IMR-90 (cell line): ENCODE measurements at regions not wholly inside any gene's neighbourhood (a gene's known extent, or its start where the extent isn't known, plus 50 kb on each side); places are given as distances from the start of the nearest gene placed in this dataset.

Experiments
- ATAC-seq: fragments of 200-7000 bp; cut with Tn5 transposase; 2 replicates; pipeline ENCODE4 v1.9.1; 2020; ENCODE audit warnings: low read depth, mild to moderate bottlenecking, moderate library complexity
- BruUV-seq: library from RNA; stranded (reverse); fragments of 400-500 nt; replicated peaks from 2 replicates; lab custom pipeline; 2021; lab: Mats Ljungman, UMichigan
- CTCF ChIA-PET: fragments of 300-600 bp; formaldehyde crosslinking; extraction: SDS; loops from one replicate; lab custom pipeline; 2021; ENCODE audit warnings: antibody characterized with exemption; lab: Yijun Ruan, JAX
- POLR2A ChIA-PET: fragments of 300-600 bp; sonication (Branson Sonifier 250); formaldehyde crosslinking; loops from one replicate; lab custom pipeline; 2022; ENCODE audit warnings: antibody characterized with exemption; ENCODE audit not compliant: unreplicated experiment; lab: Charles Lee
- DNase-seq: peaks from one replicate; pipeline ENCODE4 v3.0.0; 2013
- H2AFZ ChIP-seq: replicated peaks from 2 replicates; pipeline ENCODE3; 2013; ENCODE audit warnings: low read length, mild to moderate bottlenecking; ENCODE audit not compliant: poor library complexity
- H2AK5ac ChIP-seq: 2 replicates; pipeline ENCODE4 v1.6.1; 2013; ENCODE audit warnings: low read depth, low read length, inconsistent platforms
- H2AK9ac ChIP-seq: replicated peaks from 2 replicates; pipeline ENCODE3; 2013; ENCODE audit warnings: mild to moderate bottlenecking, low read depth, low read length, moderate library complexity; ENCODE audit not compliant: poor library complexity
- H2BK120ac ChIP-seq: 2 replicates; pipeline ENCODE4 v1.6.1; 2013; ENCODE audit warnings: low read depth, low read length, inconsistent platforms
- H2BK15ac ChIP-seq: 3 replicates; pipeline ENCODE4 v1.6.1; 2013; ENCODE audit warnings: low read depth, low read length, inconsistent platforms
- H2BK20ac ChIP-seq: 2 replicates; pipeline ENCODE4 v1.6.1; 2013; ENCODE audit warnings: low read depth, mild to moderate bottlenecking, inconsistent platforms, low read length, moderate library complexity
- H2BK5ac ChIP-seq: 2 replicates; pipeline ENCODE4 v1.6.1; 2013; ENCODE audit warnings: mild to moderate bottlenecking, low read depth, low read length, inconsistent platforms; ENCODE audit not compliant: poor library complexity, severe bottlenecking
- H3K14ac ChIP-seq: replicated peaks from 2 replicates; pipeline ENCODE4 v1.6.1; 2013; ENCODE audit warnings: low read depth, low read length, inconsistent platforms
- H3K18ac ChIP-seq: 2 replicates; pipeline ENCODE4 v1.6.1; 2013; ENCODE audit warnings: low read depth, low read length, control low read depth
- H3K23ac ChIP-seq: 2 replicates; pipeline ENCODE4 v1.6.1; 2013; ENCODE audit warnings: low read depth, low read length, inconsistent platforms
- H3K27ac ChIP-seq: 2 replicates; pipeline ENCODE4 v1.5.1; 2013; ENCODE audit warnings: mild to moderate bottlenecking, control low read depth, low read length; ENCODE audit not compliant: insufficient read depth
- H3K27me3 ChIP-seq: 2 replicates; pipeline ENCODE4 v1.6.1; 2013; ENCODE audit warnings: low read length; ENCODE audit not compliant: control insufficient read depth, insufficient read depth
- H3K36me3 ChIP-seq: 2 replicates; pipeline ENCODE4 v1.6.1; 2013; ENCODE audit warnings: low read length, mixed read lengths; ENCODE audit not compliant: control insufficient read depth, insufficient read depth
- H3K4ac ChIP-seq: 2 replicates; pipeline ENCODE4 v1.6.1; 2013; ENCODE audit warnings: low read depth, low read length, inconsistent platforms
- H3K4me1 ChIP-seq: 2 replicates; pipeline ENCODE4 v1.6.1; 2013; ENCODE audit warnings: low read length, mixed read lengths; ENCODE audit not compliant: control insufficient read depth, insufficient read depth
- H3K4me2 ChIP-seq: 2 replicates; pipeline ENCODE4 v1.6.1; 2013; ENCODE audit warnings: low read depth, mild to moderate bottlenecking, control low read depth, low read length, moderate library complexity
- H3K4me3 ChIP-seq: 2 replicates; pipeline ENCODE4 v1.5.1; 2013; ENCODE audit warnings: low read depth, mild to moderate bottlenecking, control low read depth, low read length, moderate library complexity; ENCODE audit not compliant: insufficient read depth
- H3K56ac ChIP-seq: 2 replicates; pipeline ENCODE4 v1.6.1; 2013; ENCODE audit warnings: low read length, inconsistent platforms; ENCODE audit not compliant: insufficient read depth; ENCODE audit errors: extremely low read depth
- H3K79me1 ChIP-seq, 2 experiments: 2 replicates each; pipeline ENCODE4 v1.6.1; 2013; ENCODE audit warnings: low read length in 2 of 2, inconsistent platforms in 1 of 2, low read depth in 1 of 2
- H3K9ac ChIP-seq: 2 replicates; pipeline ENCODE4 v1.6.1; 2013; ENCODE audit warnings: low read depth, low read length, control low read depth
- H3K9me1 ChIP-seq: 2 replicates; pipeline ENCODE4 v1.6.1; 2013; ENCODE audit warnings: low read length, inconsistent platforms; ENCODE audit not compliant: insufficient read depth
- H3K9me3 ChIP-seq: 2 replicates; pipeline ENCODE4 v1.6.1; 2013; ENCODE audit warnings: low read length; ENCODE audit not compliant: control insufficient read depth, insufficient read depth
- H4K20me1 ChIP-seq: 2 replicates; pipeline ENCODE4 v1.6.1; 2013; ENCODE audit warnings: low read length, inconsistent platforms; ENCODE audit not compliant: insufficient read depth
- H4K5ac ChIP-seq: 2 replicates; pipeline ENCODE4 v1.6.1; 2013; ENCODE audit warnings: mild to moderate bottlenecking, low read depth, low read length, control low read depth
- H4K8ac ChIP-seq, 2 experiments: 2 replicates each; pipeline ENCODE4 v1.6.1; 2013; ENCODE audit warnings: low read depth in 2 of 2, low read length in 2 of 2, control low read depth in 1 of 2, inconsistent platforms in 1 of 2
- H4K91ac ChIP-seq: 2 replicates; pipeline ENCODE4 v1.6.1; 2013; ENCODE audit warnings: low read depth, low read length, inconsistent platforms; ENCODE audit not compliant: insufficient read depth
- BHLHE40 ChIP-seq: fragments of 150-350 bp; IDR thresholded peaks from 2 replicates; pipeline ENCODE4 v1.6.1; 2016; ENCODE audit warnings: mild to moderate bottlenecking, low read depth, low read length
- CHD1 ChIP-seq: IDR thresholded peaks from 2 replicates; pipeline ENCODE4 v1.6.1; 2012; ENCODE audit warnings: low read depth, low read length, improper control_type of control experiment
- CTCF ChIP-seq: conservative IDR thresholded peaks from 2 replicates; pipeline ENCODE4 v1.5.1; 2012; ENCODE audit warnings: mild to moderate bottlenecking, low read depth, low read length, improper control_type of control experiment
- FOS ChIP-seq: fragments of 150-350 bp; IDR thresholded peaks from 2 replicates; pipeline ENCODE4 v1.6.1; 2016; ENCODE audit warnings: low read depth, low read length
- MAFK ChIP-seq: IDR thresholded peaks from 2 replicates; pipeline ENCODE4 v1.6.1; 2012; ENCODE audit warnings: low read depth, low read length, improper control_type of control experiment
- MAZ ChIP-seq: IDR thresholded peaks from 2 replicates; pipeline ENCODE4 v1.6.1; 2012; ENCODE audit warnings: low read depth, mild to moderate bottlenecking, low read length, improper control_type of control experiment, moderate library complexity, borderline replicate concordance
- NFE2L2 ChIP-seq: fragments of 150-350 bp; IDR thresholded peaks from 2 replicates; pipeline ENCODE4 v1.6.1; 2016; ENCODE audit warnings: low read depth, mild to moderate bottlenecking, low read length
- POLR2A ChIP-seq: IDR thresholded peaks from 2 replicates; pipeline ENCODE4 v1.6.1; 2012; ENCODE audit warnings: mild to moderate bottlenecking, low read depth, low read length
- RCOR1 ChIP-seq: IDR thresholded peaks from 2 replicates; pipeline ENCODE4 v1.6.1; 2012; ENCODE audit warnings: mild to moderate bottlenecking, low read length, improper control_type of control experiment; ENCODE audit not compliant: insufficient replicate concordance
- RFX5 ChIP-seq: IDR thresholded peaks from 2 replicates; pipeline ENCODE4 v1.8.0; 2012; ENCODE audit warnings: low read depth, mild to moderate bottlenecking, low read length, moderate library complexity
- USF2 ChIP-seq: fragments of 150-350 bp; IDR thresholded peaks from 2 replicates; pipeline ENCODE4 v1.6.1; 2017; ENCODE audit warnings: mild to moderate bottlenecking, antibody characterized with exemption, low read length, low read depth
- WGBS, 2 experiments: methylation state at CpG; one replicate each; pipeline versions ENCODE4 v1.1.5 to v1.1.7; 2013; ENCODE audit warnings: missing lambda C conversion rate in 2 of 2; ENCODE audit not compliant: insufficient read length in 1 of 2; ENCODE audit errors: extremely low coverage in 2 of 2; 5-methylcytosine and 5-hydroxymethylcytosine counted together
- dilution Hi-C: fragments of 300-500 bp; cut with HindIII; formaldehyde crosslinking; loops from one replicate; pipeline ENCODE4 v1.14.3; 2018; ENCODE audit warnings: low sequenced_read_pairs; ENCODE audit not compliant: unreplicated experiment
- in situ Hi-C: fragments of 300-500 bp; cut with MboI; formaldehyde crosslinking; loops from 3 replicates; pipeline ENCODE4 v1.14.3; 2019; ENCODE audit warnings: low sequenced_read_pairs, inconsistent platforms, mixed read lengths
- intact Hi-C: fragments of 100-400 bp; cut with micrococcal nuclease; formaldehyde crosslinking; loops from 2 replicates; pipeline ENCODE4 v1.10.0; 2022

- Histone ChIP-seq H3K79me1 (no peaks in the 10 kb centered on the region), H3K4me1 (no peaks in the 10 kb centered on the region), H4K8ac (no peak overlapping the region), H4K5ac (no peak overlapping the region), H3K14ac (no peak overlapping the region), H2AK5ac (no peak overlapping the region), H3K23ac (no peak overlapping the region), H3K27ac (no peak overlapping the region), H3K27me3 (no peaks in the 10 kb centered on the region), H3K18ac (no peak overlapping the region), H3K4me2 (no peak overlapping the region), H4K91ac (no peak overlapping the region), H2BK20ac (no peak overlapping the region), H3K36me3 (no peaks in the 10 kb centered on the region), H3K9ac (no peak overlapping the region), H2AFZ (no peak overlapping the region), H2BK5ac (no peak overlapping the region), H2AK9ac (no peak overlapping the region), H3K4ac (no peak overlapping the region), H4K20me1 (no peaks in the 10 kb centered on the region), H3K56ac (no peak overlapping the region), H3K9me3 (peaks cover 8% of the 10 kb centered on the region), H3K4me3 (no peak overlapping the region), H2BK15ac (no peak overlapping the region), H2BK120ac (no peak overlapping the region), H3K9me1 (no peaks in the 10 kb centered on the region)
- ATAC-seq (no peak), DNase-seq (no peak)
- intact Hi-C loops, result no loop called here
- no TSS peak for BruUV-seq
- ChIA-PET POLR2A (no interaction called here), CTCF (no interaction called here)
- TF ChIP-seq POLR2A (no peak), BHLHE40 (no peak), USF2 (no peak), NFE2L2 (no peak), MAFK (no peak), FOS (no peak), CTCF (no peak), CHD1 (no peak), RFX5 (no peak), MAZ (no peak), RCOR1 (no peak)
- in situ Hi-C loops, result no loop called here
- WGBS, 2 experiments, result no CpG with 5 or more reads among the region's 6 CpGs
- dilution Hi-C loops, result no loop called here
Observed at GRCh38 chr9:117992006-117992405, 287.8 kb downstream of the TLR4 start.
